ENCODE measurements at regions not wholly inside any gene's neighbourhood (a gene's known extent, or its start where the extent isn't known, plus 50 kb on each side); places are given as distances from the start of the nearest gene placed in this dataset.
"Not testable (repeated sequence)": the region's sequence is repeated elsewhere in the genome, so short reads cannot be mapped to it uniquely, and the experiment has no call there.

- no peak for DNase-seq
Observed at GRCh38 chr4:81724925-81725329, 253.2 kb upstream of the RASGEF1B start.

- no peak for DNase-seq
Observed at GRCh38 chr4:81723927-81724587, 252.3 kb upstream of the RASGEF1B start.

- DNase-seq, result no peak
Observed at GRCh38 chr4:81723019-81723884, 251.5 kb upstream of the RASGEF1B start.

GRCh38 chr4:81722290-81722851, 250.7 kb upstream of the RASGEF1B start:
- no peak for DNase-seq

GRCh38 chr4:81715757-81716156, 244.1 kb upstream of the RASGEF1B start:
- DNase-seq, result no peak

- DNase-seq, result not testable (repeated sequence)
Observed at GRCh38 chr4:81715357-81715756, 243.7 kb upstream of the RASGEF1B start.

GRCh38 chr4:81714291-81714690, 242.6 kb upstream of the RASGEF1B start:
- no peak for DNase-seq

GRCh38 chr4:81712714-81713113, 241.0 kb upstream of the RASGEF1B start:
- DNase-seq, result no peak

GRCh38 chr4:81704461-81704860, 232.8 kb upstream of the RASGEF1B start:
- no peak for DNase-seq

- no peak for DNase-seq
Observed at GRCh38 chr4:81700189-81700588, 228.5 kb upstream of the RASGEF1B start.

- DNase-seq, result no peak
Observed at GRCh38 chr4:81698538-81699296, 227.0 kb upstream of the RASGEF1B start.

GRCh38 chr4:81694176-81694913, 222.6 kb upstream of the RASGEF1B start:
- no peak for DNase-seq

- DNase-seq, result no peak
Observed at GRCh38 chr4:81690871-81691270, 219.2 kb upstream of the RASGEF1B start.

GRCh38 chr4:81688085-81688484, 216.4 kb upstream of the RASGEF1B start:
- DNase-seq, result no peak

- no peak for DNase-seq
Observed at GRCh38 chr4:81687471-81687870, 215.8 kb upstream of the RASGEF1B start.

- no peak for DNase-seq
Observed at GRCh38 chr4:81685104-81685503, 213.4 kb upstream of the RASGEF1B start.

GRCh38 chr4:81684352-81684751, 212.6 kb upstream of the RASGEF1B start:
- no peak for DNase-seq

GRCh38 chr4:81682492-81682891, 210.8 kb upstream of the RASGEF1B start:
- DNase-seq, result no peak

GRCh38 chr4:81679315-81679714, 207.6 kb upstream of the RASGEF1B start:
- DNase-seq, result no peak

- no peak for DNase-seq
Observed at GRCh38 chr4:81678801-81679200, 207.1 kb upstream of the RASGEF1B start.

- peak; percentile 54 to 63 for DNase-seq
Observed at GRCh38 chr4:81676537-81676936, 204.8 kb upstream of the RASGEF1B start.

Data from right lung (tissue), 2 donors.